HG02885 (cell line): ENCODE measurements at regions not wholly inside any gene's neighbourhood (a gene's known extent, or its start where the extent isn't known, plus 50 kb on each side); places are given as distances from the start of the nearest gene placed in this dataset.
"Not testable (repeated sequence)": the region's sequence is repeated elsewhere in the genome, so short reads cannot be mapped to it uniquely, and the experiment has no call there.

Experiments used
- ATAC-seq: cut with Tn5 transposase; IDR thresholded peaks from one replicate; pipeline ENCODE4 v1.9.1; 2021; ENCODE audit warnings: mild to moderate bottlenecking; ENCODE audit not compliant: unreplicated experiment, poor library complexity

DNA sequence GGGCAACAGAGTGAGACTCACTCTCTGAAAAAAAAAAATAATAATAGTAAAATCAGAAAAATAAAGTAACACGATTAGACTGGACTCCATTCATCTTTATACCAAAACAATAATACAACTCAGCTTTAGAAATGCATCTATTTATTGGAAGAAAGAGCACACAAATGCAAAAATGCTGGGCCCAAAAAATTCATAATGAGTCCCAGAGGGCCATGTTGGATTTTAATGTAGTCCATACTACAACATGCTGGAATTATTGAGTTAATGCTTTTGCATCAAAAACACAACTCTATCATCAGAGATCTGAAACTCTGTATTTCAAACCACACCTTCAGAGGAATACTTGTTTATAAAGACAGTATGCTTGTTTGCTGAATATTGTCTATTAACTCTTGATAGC lies 1614.7 kb downstream of the STIM2 start:
- ATAC-seq: no peak

GRCh38 chr4:28479666-28480065 lies 1619.0 kb downstream of the STIM2 start:
- ATAC-seq: no peak

- no peak for ATAC-seq
Observed at GRCh38 chr4:28481565-28481964, 1620.9 kb downstream of the STIM2 start.

- no peak for ATAC-seq
Observed at GRCh38 chr4:28482580-28483270, 1622.1 kb downstream of the STIM2 start.

GRCh38 chr4:28488021-28488420 lies 1627.4 kb downstream of the STIM2 start:
- ATAC-seq: no peak

- no peak for ATAC-seq
Observed at GRCh38 chr4:28490669-28491068, 1630.0 kb downstream of the STIM2 start.

DNA sequence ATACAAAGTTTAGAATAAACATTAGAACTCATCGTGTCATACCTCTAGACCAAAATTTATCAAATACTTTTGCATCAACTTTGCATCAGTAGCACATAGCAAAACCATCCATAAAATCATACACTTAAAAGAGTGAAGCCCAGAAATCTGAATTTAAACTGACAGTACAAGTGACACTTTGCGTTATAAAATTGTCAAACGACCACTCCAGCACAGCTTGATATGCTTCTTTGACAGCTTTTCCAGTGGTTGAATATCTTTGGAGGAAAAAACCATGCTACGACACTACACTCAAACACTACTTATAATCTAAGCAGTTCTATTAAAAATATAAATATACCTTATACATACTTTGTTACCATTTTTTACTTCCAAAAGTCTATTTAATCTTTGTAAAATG lies 1644.4 kb downstream of the STIM2 start:
- ATAC-seq: no peak

GRCh38 chr4:28508636-28509035 lies 1648.0 kb downstream of the STIM2 start:
- no peak for ATAC-seq

DNA sequence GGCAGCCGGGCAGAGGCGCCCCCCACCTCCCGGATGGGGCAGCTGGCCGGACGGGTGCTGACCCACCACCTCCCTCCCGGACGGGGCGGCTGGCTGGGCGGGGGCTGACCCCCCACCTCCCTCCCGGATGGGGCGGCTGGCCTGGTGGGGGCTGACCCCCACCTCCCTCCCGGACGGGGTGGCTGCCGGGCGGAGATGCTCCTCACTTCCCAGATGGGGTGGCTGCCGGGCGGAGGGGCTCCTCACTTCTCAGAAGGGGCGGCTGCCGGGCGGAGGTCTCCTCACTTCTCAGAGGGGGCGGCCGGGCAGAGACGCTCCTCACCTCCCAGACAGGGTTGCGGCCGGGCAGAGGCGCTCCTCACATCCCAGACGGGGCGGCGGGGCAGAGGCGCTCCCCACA lies 1654.1 kb downstream of the STIM2 start:
- not testable (repeated sequence) for ATAC-seq

DNA sequence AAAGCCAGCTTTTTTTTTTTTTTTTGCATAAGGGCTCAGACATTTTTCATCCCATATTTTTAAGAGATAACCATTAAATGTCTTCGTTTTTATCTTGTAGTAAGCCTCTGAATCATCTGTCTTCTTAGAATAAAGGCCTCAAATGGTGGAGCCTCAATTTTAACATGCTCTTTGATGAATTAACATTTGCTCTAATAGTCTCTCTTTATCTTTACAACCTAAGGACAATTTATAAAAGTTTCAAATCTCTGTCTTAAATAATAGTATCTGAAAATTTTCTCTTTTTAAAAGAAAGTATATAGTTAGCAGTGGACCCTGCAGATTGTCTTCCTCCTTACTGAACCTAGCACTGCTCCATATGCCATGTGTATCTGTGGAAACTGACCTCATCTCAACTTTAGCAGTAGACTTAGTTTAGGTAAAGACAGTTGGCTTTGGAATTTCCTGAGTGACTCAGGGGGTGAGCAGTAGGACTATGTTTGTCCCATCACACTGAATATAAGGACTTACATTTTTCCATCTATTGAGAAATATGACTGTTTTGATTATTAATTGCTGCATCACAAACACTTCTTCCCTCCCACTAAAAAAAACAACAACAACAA lies 1658.0 kb downstream of the STIM2 start:
- ATAC-seq: no peak

DNA sequence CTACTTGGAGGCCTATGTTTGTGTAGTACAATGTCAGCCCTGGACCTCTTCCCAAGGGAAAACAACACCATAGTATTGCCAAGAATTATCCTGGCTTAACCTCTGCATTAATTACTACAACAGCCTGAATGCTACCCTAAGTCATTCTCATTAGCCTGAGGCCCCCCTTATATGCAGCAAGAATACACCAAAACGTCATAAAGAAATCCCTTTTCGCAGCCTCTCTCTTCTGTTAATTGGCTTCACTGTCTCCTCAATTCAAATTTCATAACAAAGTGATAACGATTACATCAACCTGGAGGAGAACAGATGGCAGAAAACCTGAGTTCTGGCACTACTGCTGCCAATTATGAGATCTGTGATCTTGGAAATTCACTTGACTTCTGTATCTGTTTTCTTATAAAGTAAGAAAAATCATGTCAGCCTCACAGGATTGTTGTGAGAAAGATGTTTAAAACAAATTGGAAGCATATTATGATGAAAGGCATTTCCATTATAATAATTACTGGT lies 1663.1 kb downstream of the STIM2 start:
- no peak for ATAC-seq

- ATAC-seq: no peak
Observed at GRCh38 chr4:28536124-28536523, 1675.5 kb downstream of the STIM2 start.

DNA sequence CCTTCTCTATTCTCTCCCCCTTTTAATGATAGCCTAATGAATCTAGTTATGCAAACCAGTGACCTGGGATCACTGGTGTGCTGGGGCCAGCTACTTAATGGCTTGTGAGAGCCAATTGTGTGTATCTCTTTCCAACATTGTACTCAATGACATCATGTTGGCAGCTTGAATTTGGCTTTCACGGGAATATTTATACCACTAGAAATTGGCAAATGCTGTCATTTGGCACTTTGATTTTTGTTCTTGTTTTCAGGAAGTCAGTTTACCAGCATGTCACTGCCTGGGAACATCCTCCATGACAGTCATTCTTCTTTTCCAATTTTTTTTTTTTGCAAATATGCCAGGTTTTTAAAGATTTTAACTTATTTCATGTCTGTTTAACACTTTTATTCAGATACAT lies 1685.3 kb downstream of the STIM2 start:
- no peak for ATAC-seq

- no peak for ATAC-seq
Observed at GRCh38 chr4:28548136-28548535, 1687.5 kb downstream of the STIM2 start.

- ATAC-seq: no peak
Observed at GRCh38 chr4:28548594-28548993, 1688.0 kb downstream of the STIM2 start.

- ATAC-seq: no peak
Observed at GRCh38 chr4:28555866-28556265, 1695.2 kb downstream of the STIM2 start.

GRCh38 chr4:28557755-28558154 lies 1697.1 kb downstream of the STIM2 start:
- ATAC-seq: no peak

GRCh38 chr4:28558895-28559294 lies 1698.3 kb downstream of the STIM2 start:
- no peak for ATAC-seq

DNA sequence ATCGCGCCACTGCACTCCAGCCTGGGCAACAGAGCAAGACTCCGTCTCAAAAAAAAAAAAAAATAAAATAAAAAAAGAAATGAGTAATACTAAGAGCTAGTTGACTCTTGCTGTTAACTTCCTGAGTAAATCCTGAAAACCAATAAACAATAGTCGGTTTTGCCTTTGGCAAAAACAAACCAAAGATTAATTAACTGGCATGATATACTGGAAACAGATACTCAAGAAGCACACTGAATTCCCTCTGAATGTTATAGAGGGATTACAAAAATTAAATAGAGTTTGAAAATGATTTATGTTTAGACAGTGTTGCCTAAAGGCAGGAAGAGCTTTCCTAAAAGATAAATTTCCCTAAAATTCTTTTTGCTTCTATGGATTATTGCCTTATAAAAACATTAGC lies 1702.3 kb downstream of the STIM2 start:
- ATAC-seq: no peak

DNA sequence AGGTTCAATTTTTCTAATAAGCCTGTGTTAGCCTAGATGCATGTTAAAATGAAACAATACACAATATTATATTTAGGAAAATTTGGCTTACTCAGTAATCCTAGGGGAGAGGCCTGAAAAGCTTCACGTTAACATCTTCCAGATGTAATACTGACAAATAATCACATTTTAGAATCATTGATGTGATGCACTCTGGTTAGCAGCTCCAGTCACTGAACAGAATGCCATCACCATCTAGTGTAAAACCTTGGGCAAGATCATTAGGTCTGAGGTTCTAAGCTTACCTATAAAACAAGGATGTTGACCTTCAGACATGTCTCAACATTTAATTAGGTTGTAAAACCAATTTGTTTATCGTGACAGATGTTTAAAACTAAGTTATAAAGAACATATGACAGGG lies 1704.8 kb downstream of the STIM2 start:
- ATAC-seq: no peak

DNA sequence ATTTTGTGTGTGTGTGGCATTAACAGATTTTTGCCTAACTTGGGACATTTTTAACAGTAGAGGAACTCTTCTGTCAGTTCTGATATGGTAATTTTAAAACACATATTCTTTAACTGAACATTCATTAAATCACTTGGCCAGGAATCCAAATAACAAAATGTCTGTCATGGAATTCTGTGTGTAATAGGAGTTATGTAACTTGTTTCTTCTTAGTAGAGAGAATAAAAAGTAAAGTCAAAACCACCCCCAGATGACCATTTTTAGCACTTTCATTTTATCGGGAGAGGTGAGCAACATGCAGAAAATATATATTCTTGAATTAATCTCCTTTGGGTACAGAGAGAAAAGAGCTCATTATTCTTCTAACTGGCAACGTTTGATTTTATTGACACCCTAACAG lies 1740.3 kb downstream of the STIM2 start:
- no peak for ATAC-seq

GRCh38 chr4:28621591-28621990 lies 1761.0 kb downstream of the STIM2 start:
- ATAC-seq: no peak
